Hematopoietic multipotent progenitor cell (in vitro differentiated cells): ENCODE measurements at regions not wholly inside any gene's neighbourhood (a gene's known extent, or its start where the extent isn't known, plus 50 kb on each side); places are given as distances from the start of the nearest gene placed in this dataset.

Source experiments
- DNase-seq, 3 donors: peaks; one replicate each; pipeline ENCODE4 v3.0.0-alpha.2; 2011 to 2015; ENCODE audit warnings: low read depth in 2 of 3, low spot score in 2 of 3

DNA sequence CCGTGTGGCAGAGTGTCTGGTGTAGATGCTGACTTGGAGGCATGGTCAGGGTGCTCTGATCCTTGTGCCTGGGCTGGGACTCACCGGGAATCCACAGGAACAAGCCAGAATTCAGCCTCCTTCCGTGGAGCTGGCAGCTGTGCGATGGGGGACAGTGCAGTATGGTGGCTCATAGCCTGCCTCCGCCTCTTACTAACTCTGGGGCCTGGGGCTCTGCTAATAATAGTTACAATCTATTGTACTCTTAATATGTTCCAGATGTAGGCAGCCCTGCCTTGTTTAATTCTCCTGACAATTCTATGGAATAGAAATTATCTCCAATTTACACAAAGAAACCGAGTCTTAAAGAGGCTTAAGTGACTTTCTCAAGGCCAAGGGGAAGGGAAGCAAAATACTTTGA, 77.6 kb downstream of the PCDH1 start:
- no peak for DNase-seq

DNA sequence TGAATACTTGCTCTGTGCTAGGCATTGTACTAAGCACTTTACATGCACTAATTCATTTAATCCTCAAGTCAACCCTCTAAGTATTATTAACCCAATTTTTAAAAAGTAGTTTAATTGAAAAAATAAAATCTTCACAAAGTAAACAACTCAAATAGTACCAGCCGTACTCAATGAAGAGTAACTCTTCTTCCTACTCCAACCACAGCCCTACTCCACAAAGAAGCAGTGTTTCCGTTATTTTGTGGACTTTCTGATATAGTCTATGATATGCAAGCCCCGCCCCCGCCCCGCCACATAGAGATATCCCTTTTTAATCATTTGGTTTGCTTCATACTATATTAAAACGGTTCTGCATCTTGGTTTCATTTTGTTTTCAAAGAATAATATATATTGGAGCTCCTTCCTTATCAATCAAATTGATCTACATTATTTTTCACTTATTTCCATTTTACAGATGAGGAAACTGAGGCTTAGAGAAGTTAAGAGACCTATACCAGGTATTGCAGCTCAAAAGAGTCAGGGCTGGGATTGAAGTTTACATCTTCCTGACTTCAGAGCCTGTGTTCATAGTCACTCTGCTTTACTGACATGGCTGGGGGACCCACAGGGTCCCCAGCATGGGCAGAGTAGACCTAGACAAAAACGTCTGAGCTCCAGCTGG, 78.6 kb downstream of the PCDH1 start:
- no peak for DNase-seq

DNA sequence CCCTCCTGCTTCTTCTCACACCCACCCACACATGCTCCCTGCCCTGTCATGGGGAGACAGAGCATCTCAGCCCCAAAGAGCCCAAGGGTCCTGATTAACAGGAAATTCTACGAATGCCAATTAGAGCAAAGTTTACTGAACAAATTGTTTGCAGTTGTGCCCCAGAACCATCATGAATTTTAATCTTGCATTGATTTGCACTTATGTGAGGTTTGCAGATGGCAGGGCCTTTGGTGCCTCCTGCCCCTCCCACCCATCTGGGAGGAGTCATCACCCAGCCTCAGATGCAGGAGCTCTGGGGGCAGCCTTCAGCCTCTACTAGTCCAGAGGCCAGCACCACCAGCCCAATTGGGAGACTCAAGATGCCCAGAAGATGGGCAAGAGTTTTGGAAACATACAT, 80.8 kb downstream of the PCDH1 start:
- DNase-seq, result no peak

DNA sequence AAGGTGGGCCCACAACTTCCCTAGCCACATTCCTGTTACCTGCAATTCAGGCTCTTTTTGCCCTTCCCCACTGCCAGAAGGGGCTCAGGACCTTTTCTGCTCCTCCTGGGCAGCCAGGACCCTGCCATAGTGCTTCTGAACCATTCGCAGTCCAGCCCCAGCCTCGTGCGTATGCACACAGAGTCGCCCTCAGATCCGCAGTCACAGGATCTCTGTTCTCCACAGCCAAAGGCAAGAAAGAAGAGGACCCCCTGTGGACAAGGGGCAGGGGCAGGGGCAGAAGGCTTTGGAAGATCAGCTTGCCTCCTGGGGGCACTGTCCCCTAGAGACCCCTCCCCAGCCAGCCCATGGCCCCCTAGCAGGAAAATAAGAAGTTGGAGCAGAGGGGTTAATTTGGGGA, 82.8 kb downstream of the PCDH1 start:
- no peak for DNase-seq

DNA sequence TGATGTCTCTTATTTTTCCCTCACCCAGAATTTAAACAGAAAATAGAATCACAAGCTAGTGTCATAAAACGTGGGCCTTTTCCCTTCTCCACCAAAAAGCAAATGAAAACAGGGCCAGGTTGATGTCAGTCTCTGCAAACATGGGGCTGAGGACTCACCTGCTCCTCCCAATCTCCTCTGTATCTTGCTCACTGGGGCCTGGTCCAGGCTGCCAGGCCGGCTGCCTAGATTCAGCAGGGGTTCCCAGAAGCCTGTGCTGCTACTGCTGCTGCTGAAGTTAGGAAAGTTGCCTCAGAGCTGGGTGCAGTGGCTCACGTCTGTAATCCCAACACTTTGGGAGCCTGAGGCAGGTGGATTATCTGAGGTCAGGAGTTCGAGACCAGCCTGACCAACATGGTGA, 84.3 kb downstream of the PCDH1 start:
- DNase-seq, result no peak

DNA sequence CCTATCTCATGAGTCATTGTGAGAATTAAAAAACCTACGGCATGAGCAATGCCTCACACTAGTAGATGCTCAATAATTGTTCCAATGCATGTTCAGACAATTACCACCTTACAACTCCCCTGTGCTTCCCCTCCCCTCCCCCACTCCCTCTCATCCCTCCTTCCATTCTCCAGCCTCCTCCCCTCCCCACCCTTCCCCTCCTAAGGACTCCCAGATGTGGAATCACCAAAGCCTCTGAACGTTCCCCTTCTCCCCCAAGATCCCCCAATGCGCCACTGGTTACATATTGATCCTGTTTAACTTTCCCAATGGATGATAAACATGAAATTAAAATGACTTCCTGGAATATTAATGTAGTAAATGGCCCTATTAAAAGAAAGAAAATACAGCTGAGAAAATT, 84.8 kb downstream of the PCDH1 start:
- DNase-seq, result no peak

DNA sequence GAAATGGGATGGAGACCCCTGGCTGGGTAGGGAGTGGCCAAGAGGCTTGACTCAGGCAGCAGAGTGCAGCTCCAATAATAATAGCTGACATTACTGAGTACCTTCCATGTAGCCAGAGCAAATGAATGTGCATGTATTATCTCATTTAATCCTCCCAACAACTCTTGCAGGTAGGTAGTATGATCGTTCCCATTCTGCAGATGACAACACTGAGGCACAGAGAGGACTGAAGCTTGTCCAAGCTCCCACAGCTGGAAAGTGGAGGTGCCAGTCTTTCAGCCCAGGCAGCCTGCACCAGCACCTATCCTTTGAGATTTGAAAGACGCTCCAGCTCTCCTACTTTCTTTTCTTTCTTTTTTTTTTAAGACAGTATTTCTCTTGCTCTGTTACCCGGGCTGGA, 87.6 kb downstream of the PCDH1 start:
- no peak for DNase-seq

DNA sequence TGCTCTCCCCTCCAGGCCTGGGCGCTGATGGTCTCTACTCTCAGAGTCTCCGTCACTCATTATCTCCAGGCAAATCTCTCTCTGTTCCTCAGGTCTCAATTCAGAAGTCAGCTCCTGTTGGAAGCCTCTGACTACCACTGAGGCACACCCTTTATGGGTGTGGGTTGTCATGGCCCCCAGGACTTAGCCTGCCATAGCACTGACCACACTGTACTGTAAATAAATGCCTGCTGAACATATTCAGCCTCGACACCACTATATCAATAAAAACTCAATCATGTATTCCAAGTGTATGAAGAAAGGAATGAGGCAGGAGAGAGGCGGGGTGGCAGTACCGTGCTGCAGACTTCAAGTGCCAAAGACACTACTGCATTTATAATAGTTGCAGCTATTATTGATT, 88.9 kb downstream of the PCDH1 start:
- DNase-seq, result no peak

DNA sequence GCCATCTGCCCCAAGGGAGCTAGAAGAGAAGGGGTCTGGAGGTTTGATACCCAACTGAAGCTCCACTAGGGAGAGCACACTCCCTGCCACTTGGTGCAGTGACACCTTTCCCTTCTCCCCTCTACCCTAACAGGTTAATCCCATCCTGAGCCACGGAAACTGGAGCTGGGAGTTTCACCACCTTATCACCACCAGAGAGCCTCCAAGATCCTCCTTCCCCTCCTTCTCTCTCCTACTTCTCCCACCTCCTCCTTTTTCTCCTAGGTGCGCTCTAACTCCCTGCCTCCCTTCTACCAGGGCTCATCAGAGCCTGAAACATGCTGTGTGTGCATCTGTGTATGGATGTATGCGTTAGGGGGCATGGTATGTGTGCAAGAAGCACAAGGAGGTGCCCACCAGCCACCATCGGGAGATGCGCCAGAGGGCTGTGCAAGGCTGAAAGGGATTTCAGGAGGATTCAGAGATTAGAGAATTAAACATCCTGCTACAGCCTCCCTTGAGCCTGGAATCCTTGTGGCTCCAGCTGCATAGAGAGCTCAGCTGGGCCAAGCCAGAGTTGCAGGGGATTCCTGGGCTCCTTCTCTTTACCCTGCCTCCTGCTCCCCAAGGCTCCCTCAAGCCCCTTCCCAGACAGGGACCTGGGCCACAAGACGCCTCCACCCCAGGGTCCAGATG, 89.8 kb downstream of the PCDH1 start:
- DNase-seq, result no peak

DNA sequence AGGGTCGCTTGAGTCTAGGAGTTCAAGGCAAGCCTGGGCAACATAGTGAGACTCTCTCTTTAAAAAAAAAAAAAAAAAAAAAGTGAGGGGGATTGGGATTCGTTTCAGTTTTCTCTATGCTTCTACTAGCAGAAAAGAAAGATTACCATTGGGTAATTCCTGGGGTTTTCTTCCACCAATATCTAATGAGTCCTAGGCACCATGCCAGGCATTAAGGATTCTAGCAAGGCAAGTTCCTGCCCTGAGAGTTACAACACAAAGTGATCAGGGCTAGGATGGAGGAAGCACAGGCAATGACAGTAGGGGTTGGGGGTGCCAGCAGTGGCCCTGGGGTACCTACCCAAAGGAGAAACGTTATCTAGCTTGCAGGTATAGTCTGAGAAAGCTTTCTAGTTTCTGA, 90.8 kb downstream of the PCDH1 start:
- no peak for DNase-seq

DNA sequence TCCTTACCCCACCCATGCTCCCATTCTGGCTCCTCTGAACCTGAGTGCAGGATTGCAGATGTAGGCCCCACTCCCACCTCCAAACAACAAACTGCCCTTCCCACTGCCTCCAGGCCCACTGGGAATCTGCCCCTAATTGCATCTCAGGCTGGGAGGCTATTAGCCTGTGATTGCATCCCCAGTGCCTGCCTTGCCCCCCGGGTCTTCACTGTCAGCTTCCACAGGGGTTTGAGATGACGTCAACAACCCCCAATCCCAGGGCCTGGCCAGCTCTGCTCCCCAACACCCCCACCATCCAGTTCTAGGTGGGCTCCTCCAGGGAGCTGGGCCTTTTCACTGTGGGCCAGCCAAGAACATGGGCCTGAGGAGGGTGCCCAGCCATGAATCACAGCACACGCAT, 91.5 kb downstream of the PCDH1 start:
- no peak for DNase-seq

DNA sequence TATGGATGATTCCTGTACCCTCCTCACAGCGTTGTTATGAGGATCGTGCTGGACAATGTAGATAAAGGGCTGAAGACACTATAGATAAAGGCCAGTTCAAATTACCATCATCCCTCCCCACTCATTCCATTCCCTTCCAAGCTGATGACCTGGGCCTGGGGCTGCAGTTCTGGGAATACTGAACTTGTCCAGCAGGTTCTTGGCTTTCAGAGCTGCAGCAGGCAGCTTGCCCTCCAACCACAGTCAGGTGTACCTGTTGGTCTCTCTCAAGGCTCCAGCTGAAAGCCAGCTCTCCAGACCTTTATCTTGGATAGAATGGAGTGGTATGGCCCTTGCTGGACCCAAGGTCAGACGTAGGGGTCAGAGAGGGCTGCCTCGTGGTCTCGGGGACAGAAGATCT, 92.5 kb downstream of the PCDH1 start:
- DNase-seq, result no peak

DNA sequence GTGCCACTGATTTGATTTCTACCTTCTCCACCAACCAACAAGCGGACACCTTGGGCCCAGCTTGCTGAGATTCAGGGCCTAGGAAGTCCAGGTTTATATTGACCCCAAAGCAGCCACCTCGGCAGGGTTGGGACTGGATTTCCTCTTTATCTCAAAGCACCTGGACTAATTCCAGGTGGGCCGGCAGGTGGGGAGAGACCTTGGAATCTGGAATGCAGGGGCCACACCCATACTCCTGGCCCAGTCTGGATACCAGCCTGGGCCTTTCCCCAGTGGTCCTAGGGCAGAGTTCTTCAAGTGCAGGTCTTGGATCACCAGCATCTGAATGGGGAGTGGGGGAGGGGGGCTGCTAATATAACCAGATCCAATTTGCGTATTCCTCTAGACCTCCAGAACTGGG, 93.1 kb downstream of the PCDH1 start:
- DNase-seq, result no peak

DNA sequence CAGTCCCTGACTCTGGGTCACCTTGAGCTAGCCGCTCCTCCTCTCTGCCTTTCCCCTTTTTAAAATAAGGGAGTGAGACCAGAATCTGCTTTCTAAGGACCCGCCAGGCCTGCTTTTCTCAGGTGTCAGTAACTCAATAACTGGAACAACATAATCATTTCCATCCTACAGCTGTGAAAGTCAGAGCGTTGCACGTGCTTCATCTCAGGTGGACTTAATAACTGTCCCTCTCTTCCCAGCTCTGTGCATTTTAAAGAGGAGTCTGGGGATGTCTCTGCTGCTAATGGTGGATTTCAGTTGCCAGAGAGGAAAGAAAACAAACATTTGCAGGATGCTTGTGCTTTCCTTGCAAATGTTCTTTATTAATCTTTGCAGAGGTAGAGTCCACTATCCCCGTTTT, 93.7 kb downstream of the PCDH1 start:
- no peak for DNase-seq

DNA sequence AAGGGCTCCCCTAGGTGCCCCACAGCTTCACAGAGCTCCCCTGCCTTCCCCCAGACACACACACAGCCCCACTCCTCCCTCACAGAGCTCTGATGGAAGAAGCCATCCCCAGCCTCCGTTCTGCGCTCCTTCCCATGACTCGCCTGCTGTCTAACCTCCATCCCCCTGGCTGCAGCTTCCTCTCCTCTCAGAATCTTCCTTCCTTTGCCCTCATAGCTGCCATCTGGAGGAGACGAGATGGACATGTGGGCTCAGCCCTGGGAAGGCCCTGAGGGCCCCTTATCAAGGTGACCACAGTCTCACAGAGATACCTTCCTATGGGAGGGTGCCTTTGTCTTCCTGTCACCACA, 94.3 kb downstream of the PCDH1 start:
- DNase-seq, result no peak

DNA sequence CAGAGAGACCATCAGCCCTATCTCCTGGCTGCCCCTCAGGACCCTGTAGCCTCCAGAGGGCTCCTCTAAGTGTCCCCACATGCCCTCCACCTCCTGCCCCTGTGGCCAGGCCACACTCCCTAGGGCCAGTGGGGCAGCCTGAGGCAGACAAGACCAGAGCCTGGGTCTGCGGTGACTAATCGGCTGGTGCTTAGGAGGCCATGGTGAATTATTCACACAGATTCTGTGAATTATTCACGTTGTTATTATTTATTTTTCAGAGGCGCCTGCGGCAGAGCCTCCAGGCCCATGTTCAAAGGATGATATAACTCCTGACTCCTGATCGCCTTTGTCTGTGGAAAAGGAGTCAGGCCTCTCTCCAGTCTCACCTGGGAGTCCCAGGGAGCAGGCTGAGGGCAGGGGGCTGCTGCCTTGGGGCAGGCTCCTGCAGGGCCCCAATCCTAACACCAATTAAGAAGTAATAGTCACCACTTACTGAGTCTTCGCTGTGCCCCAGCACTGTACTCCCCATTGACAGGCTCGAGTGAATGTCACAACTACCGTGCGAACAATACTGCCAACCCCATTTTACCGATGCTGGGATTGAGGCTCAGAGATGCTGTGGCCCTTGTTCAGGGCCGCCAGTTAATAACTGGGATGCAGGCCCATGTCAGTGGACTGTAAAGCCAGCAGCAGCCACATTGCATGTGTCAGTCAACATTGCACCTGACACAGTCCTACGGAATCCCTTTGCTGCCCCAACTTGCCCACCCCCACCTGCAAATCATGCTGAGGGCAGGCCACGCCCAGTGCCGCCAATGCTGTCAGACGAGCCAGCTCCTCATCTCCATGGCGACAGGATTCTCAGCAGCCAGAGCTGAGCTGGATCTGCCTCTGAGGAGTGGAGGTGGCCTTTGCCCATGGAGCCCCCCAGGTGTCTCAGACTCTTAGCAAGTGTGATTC, 94.9 kb downstream of the PCDH1 start:
- DNase-seq, result no peak

DNA sequence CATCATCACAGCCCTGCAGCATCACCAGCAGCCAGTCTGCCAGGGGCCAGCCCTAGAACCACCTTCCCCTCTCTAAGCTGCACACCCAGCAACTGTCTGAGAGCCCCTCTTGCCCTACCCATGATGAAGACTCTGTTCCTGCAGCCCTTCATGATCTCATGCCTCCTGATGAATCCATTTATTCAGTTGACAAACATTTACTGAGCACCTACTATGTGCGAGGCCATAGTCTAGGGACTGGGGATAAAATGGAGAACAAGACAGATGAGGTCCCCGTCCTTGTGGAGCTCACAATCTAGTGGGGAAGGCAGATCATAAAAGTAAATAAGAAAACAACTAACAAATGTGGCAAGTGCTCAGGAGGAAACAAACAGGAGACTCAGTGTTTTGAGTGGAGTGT, 96.3 kb downstream of the PCDH1 start:
- no peak for DNase-seq

DNA sequence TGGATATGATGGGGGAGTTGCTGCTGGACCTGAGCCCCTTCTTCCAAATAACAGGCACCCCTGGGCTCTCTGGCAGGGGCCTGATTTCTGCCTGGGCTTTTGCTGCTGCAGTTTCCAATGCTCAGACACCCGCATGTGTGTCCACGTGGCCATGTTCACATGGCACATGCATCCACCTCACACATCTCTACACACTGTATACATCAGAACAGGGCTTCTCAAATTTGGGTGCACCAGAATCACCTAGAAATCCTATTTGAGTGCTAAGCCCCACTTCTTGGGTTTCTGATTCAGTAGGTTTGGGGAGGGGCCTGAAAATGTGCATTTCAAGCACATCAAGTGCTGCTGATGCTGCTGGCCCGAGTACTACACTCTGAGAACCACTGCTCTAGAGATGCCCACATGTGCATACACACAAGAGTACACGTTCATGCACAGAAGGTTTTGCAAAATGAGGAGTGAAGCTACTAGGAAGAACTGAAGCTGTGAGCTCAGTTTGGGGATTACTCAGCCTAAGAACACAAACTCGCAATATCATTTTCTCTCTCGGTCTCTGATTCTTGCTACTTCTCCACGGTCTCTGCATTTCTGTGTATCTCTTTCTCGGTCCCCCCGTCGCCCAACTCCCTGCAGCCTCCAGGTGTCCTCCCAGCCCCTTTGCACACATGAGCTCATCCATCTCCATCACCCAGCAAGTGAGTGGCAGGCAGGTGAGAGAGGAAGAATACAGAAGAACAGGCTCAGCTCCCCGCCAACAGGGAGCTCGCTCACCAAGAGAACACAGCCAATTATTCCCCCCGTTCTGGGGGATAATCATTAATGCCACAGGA, 97.0 kb downstream of the PCDH1 start:
- no peak for DNase-seq

DNA sequence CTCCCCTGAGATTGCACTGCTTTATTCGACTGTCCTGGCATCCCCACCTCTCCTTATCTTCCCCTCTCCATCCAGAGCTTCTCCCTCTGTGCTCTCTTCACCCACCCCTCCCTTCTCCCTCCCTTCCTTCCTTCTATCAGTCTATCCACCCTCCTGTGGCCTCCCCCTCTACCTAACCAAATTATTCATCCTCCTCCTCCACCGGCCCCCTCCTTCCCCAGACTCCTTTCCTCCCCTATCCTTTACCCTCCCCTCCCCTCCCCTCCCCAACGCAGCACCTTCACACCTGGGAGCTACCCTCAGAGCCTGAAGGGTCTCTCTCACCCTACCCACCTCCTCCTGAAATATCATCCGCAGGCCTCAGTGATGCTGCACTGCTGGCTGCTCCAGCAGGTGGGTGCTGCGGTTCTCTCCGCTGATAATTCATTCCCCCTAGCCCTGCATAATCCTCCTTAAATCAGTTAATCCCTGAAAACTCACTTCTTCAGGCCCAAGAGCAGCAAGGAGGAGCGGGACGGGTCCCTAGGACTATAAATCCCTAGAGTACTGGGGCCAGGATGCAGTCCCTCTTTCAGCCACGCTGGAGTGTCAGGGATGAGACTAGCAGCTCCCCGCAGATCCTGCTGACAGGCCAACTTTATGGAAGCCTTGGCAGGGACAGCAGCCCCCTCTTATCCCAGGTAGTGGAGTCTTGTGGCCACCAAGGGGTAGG, 97.8 kb downstream of the PCDH1 start:
- DNase-seq, result no peak

DNA sequence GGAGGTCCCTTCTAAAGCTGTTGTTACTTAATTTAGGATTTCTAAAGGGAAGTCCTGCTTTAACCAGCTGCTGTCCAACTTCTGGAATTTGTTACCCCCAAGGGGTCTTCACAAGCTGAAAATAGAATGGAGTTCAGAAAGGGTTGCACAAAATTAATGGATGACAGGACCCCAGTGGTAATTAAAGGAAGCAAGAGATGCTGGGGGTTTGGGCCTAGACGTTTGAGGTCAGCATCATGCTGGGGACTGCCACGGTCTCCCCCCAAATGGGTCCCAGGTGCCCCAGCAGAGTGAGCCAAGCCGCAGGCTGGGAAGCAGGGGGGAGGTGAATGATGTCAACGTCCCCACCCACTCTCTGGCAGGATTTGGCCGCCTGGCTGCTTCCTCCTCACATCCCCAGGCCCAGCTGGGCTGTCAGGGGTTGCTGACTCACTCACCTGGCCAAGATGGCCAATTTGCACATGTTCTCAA, 97.5 kb upstream of the ARAP3 start:
- DNase-seq, result peak in 2 of 3 donors; percentile 41 to 57
